ENCODE measurements at regions not wholly inside any gene's neighbourhood (a gene's known extent, or its start where the extent isn't known, plus 50 kb on each side); places are given as distances from the start of the nearest gene placed in this dataset.
"Not testable (repeated sequence)": the region's sequence is repeated elsewhere in the genome, so short reads cannot be mapped to it uniquely, and the experiment has no call there.

DNA sequence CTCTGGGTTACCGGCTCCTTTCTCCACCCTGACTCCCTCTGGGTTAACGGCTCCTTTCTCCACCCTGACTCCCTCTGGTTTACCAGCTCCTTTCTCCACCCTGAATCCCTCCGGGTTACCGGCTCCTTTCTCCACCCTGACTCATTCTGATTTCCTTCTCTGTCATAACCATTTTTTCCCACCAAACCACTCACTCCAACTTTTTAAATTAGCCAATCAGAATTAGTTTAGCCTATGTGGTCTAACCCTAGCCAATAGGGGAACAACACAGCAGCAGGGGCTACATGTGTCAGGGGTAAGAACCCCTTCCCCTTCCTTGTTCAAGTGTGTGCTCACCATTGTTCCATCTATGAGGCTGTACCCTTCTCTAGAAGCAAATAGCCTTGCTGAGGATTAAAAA, 98.4 kb upstream of the RBM19 start:
- no peaks in the 10 kb centered on the region for H3K36me3 ChIP-seq
- no peaks in the 10 kb centered on the region for H3K9me3 ChIP-seq
- 82 to 86% methylated on average over 2 to 4 of the region's 4 CpGs for WGBS, 2 donors (ENCODE audit: low coverage in 1 of 2)
- no peaks in the 10 kb centered on the region for H3K27me3 ChIP-seq
- TF ChIP-seq EP300 (IDR thresholded peaks at IDR 0.05; ENCODE audit: low read depth) (no peak), POLR2A (IDR thresholded peaks at IDR 0.05) (no peak)
- TF ChIP-seq, protein P1, sequence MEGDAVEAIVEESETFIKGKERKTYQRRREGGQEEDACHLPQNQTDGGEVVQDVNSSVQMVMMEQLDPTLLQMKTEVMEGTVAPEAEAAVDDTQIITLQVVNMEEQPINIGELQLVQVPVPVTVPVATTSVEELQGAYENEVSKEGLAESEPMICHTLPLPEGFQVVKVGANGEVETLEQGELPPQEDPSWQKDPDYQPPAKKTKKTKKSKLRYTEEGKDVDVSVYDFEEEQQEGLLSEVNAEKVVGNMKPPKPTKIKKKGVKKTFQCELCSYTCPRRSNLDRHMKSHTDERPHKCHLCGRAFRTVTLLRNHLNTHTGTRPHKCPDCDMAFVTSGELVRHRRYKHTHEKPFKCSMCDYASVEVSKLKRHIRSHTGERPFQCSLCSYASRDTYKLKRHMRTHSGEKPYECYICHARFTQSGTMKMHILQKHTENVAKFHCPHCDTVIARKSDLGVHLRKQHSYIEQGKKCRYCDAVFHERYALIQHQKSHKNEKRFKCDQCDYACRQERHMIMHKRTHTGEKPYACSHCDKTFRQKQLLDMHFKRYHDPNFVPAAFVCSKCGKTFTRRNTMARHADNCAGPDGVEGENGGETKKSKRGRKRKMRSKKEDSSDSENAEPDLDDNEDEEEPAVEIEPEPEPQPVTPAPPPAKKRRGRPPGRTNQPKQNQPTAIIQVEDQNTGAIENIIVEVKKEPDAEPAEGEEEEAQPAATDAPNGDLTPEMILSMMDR (IDR thresholded peaks at IDR 0.05) = no peak
- no peaks in the 10 kb centered on the region for H3K4me1 ChIP-seq
- no peak overlapping the region for H3K4me3 ChIP-seq
- intact Hi-C loops (cut with DNase I; ENCODE audit: low total_unique reads) = no loop called here
- in situ Hi-C loops (cut with MboI; ENCODE audit: low pct_ligation_motif_present in 1 of 4, low pct_unique_long_range_greater_than_20kb in 1 of 4, low sequenced_read_pairs in 3 of 4) = no loop called here
- H3K27ac ChIP-seq = no peak overlapping the region
- DNase-seq = no peak

DNA sequence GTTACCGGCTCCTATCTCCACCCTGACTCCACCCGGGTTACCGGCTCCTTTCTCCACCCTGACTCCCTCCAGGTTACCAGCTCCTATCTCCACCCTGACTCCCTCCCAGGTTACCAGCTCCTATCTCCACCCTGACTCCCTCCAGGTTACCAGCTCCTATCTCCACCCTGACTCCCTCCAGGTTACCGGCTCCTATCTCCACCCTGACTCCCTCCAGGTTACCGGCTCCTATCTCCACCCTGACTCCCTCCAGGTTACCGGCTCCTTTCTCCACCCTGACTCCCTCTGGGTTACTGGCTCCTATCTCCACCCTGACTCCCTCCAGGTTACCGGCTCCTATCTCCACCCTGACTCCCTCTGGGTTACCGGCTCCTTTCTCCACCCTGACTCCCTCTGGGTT, 97.9 kb upstream of the RBM19 start:
- in situ Hi-C loops (cut with MboI; ENCODE audit: low pct_ligation_motif_present in 1 of 4, low pct_unique_long_range_greater_than_20kb in 1 of 4, low sequenced_read_pairs in 3 of 4); H3K4me1 ChIP-seq; H3K27me3 ChIP-seq; DNase-seq; H3K27ac ChIP-seq; H3K36me3 ChIP-seq; intact Hi-C loops (cut with DNase I; ENCODE audit: low total_unique reads); H3K9me3 ChIP-seq; H3K4me3 ChIP-seq: not testable (repeated sequence)
- 81% methylated on average over 5 of the region's 8 CpGs; no CpG with 5 or more reads in 1 of the 2 donors for WGBS, 2 donors (ENCODE audit: low coverage in 1 of 2)

DNA sequence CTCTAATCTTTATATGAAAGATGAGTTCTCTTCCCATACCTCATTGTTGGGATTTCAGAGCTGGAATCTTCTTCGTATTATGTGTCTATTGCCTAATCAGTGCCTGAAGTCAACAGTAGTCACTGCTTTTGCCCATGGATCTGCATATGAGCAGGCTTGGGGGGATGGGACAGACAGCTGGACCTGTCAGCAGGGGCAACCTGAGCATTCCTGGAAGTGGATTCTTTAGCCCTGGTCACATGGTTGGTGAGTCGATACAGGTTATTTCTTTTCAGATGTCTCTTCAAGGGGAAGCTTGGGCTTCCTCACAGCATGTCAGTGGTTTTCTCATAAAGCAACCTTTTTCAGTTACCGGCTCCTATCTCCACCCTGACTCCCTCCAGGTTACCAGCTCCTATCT, 97.3 kb upstream of the RBM19 start:
- no peak overlapping the region for H3K27ac ChIP-seq
- no peak overlapping the region for H3K4me3 ChIP-seq
- intact Hi-C loops (cut with DNase I; ENCODE audit: low total_unique reads) = no loop called here
- H3K27me3 ChIP-seq = no peaks in the 10 kb centered on the region
- no peaks in the 10 kb centered on the region for H3K4me1 ChIP-seq
- TF ChIP-seq EP300 (IDR thresholded peaks at IDR 0.05; ENCODE audit: low read depth) = no peak
- no peaks in the 10 kb centered on the region for H3K36me3 ChIP-seq
- in situ Hi-C loops (cut with MboI; ENCODE audit: low pct_ligation_motif_present in 1 of 4, low pct_unique_long_range_greater_than_20kb in 1 of 4, low sequenced_read_pairs in 3 of 4) = no loop called here
- 85% methylated on average over 3 of the region's 3 CpGs; no CpG with 5 or more reads in 1 of the 2 donors for WGBS, 2 donors (ENCODE audit: low coverage in 1 of 2)
- DNase-seq = no peak
- H3K9me3 ChIP-seq = no peaks in the 10 kb centered on the region

DNA sequence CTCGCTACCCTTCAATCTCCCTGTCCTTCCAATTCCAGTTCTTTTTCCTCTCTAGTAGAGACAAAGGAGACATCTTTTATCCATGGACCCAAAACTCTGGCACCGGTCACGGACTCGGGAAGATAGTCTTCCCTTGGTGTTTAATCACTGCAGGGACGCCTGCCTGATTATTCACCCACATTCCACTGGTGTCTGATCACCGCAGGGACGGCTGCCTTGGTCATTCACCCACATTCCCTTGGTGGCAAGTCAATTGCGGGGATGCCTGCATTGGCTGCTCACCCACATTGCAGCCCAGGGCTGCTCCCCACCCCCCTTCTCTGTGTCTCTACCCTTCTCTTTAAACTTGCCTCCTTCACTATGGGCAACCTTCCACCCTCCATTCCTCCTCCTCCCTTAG, 90.2 kb upstream of the RBM19 start:
- H3K9me3 ChIP-seq; H3K27ac ChIP-seq; DNase-seq; H3K36me3 ChIP-seq; H3K4me3 ChIP-seq; H3K4me1 ChIP-seq; intact Hi-C loops (cut with DNase I; ENCODE audit: low total_unique reads); in situ Hi-C loops (cut with MboI; ENCODE audit: low pct_ligation_motif_present in 1 of 4, low pct_unique_long_range_greater_than_20kb in 1 of 4, low sequenced_read_pairs in 3 of 4); H3K27me3 ChIP-seq: not testable (repeated sequence)
- 83 to 96% methylated on average over 4 to 8 of the region's 8 CpGs for WGBS, 2 donors (ENCODE audit: low coverage in 1 of 2)

DNA sequence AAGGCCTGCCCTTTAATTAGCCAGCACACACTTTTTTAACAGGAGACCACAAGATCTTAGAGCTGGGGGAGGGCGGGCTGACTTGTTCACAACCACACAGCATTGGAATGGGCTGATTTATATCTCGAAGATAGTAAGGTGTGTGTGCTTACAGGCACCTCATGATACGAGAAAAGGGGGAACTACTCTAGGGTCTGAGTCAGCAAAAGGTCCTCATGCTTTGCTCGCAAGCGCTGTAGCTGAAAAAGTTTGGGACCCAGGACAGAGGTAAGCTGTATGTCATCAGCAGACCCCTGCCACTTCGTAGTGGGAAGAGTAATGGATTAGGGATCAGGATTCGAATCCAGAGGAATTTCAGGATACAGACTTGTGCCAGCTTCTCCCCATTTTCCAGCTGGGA, 88.9 kb upstream of the RBM19 start:
- Histone ChIP-seq H3K36me3 (no peaks in the 10 kb centered on the region), H3K9me3 (no peaks in the 10 kb centered on the region), H3K27ac (no peak overlapping the region), H3K4me3 (no peak overlapping the region), H3K27me3 (no peaks in the 10 kb centered on the region), H3K4me1 (no peaks in the 10 kb centered on the region)
- DNase-seq = no peak
- TF ChIP-seq, protein P1 (IDR thresholded peaks at IDR 0.05) = no peak
- TF ChIP-seq POLR2A (IDR thresholded peaks at IDR 0.05) = no peak
- TF ChIP-seq EP300 (IDR thresholded peaks at IDR 0.05; ENCODE audit: low read depth) = no peak
- TF ChIP-seq POLR2AphosphoS5 (IDR thresholded peaks at IDR 0.05) = no peak
- in situ Hi-C loops (cut with MboI; ENCODE audit: low pct_ligation_motif_present in 1 of 4, low pct_unique_long_range_greater_than_20kb in 1 of 4, low sequenced_read_pairs in 3 of 4) (no loop called here), intact Hi-C loops (cut with DNase I; ENCODE audit: low total_unique reads) (no loop called here)
- 61 to 62% methylated on average over 2 to 7 of the region's 7 CpGs for WGBS, 2 donors (ENCODE audit: low coverage in 1 of 2)

DNA sequence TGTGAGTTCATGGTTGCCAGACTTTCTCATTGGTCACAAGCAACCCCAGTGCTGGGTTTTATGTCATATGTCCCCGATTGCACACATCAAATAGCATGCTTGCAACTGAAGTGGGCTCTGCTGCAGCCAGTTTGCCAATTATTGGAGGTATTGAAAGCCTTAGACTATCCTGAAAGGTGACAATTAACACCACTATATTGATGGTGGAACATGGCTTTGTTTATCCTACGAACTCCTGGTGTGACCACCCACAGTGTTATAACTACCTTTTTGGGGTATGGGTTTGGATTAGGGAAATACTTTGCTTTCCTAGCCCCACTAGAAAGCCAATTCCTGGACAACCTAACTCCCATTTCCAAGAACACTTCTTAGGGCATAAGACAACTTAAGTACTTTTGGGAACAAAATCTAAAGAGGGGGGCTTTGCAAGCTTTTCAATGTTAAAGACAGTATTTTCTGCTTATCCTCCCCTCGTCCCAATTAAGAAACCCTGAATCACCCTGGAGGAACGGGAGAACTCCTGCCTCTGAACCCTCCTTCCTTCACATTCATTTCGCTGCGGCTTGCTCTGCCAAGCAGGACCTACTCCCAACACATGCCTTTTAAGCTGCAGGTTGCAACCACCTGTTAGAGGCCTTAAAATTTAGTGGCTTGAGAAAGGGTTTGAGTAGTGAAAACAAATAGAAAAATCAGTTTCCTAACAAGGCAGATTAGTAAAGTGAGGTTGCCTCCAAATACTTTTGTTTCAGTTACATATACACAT, 80.3 kb upstream of the RBM19 start:
- no peak overlapping the region for H3K4me3 ChIP-seq
- TF ChIP-seq POLR2AphosphoS5 (IDR thresholded peaks at IDR 0.05) = no peak
- TF ChIP-seq, protein P1 (IDR thresholded peaks at IDR 0.05) = no peak
- no peak for TF ChIP-seq EP300 (IDR thresholded peaks at IDR 0.05; ENCODE audit: low read depth)
- no peak for TF ChIP-seq POLR2A (IDR thresholded peaks at IDR 0.05)
- DNase-seq = no peak
- H3K36me3 ChIP-seq = no peaks in the 10 kb centered on the region
- H3K9me3 ChIP-seq = no peaks in the 10 kb centered on the region
- in situ Hi-C loops (cut with MboI; ENCODE audit: low pct_ligation_motif_present in 1 of 4, low pct_unique_long_range_greater_than_20kb in 1 of 4, low sequenced_read_pairs in 3 of 4) = no loop called here
- H3K27ac ChIP-seq = no peak overlapping the region
- peaks cover 4% of the 10 kb centered on the region for H3K27me3 ChIP-seq
- WGBS, 2 donors (ENCODE audit: low coverage in 1 of 2) = 52 to 63% methylated on average over 4 to 6 of the region's 6 CpGs
- intact Hi-C loops (cut with DNase I; ENCODE audit: low total_unique reads) = no loop called here
- no peaks in the 10 kb centered on the region for H3K4me1 ChIP-seq

All from transverse colon (tissue), 4 donors.